HG03558 (cell line): ENCODE measurements at regions not wholly inside any gene's neighbourhood (a gene's known extent, or its start where the extent isn't known, plus 50 kb on each side); places are given as distances from the start of the nearest gene placed in this dataset.

Source experiments
- ATAC-seq: cut with Tn5 transposase; IDR thresholded peaks from one replicate; pipeline ENCODE4 v1.9.1; 2021; ENCODE audit warnings: moderate number of reproducible peaks; ENCODE audit not compliant: unreplicated experiment; ENCODE audit errors: extremely low read depth

- no peak for ATAC-seq
These were observed 311.3 kb downstream of the GADD45G start for GRCh38 chr9:89916001-89916597.

- ATAC-seq: no peak
These were observed 313.0 kb downstream of the GADD45G start for GRCh38 chr9:89917861-89918260.

- no peak for ATAC-seq
These were observed 314.4 kb downstream of the GADD45G start for GRCh38 chr9:89919171-89919681.

- no peak for ATAC-seq
These were observed 315.3 kb downstream of the GADD45G start for GRCh38 chr9:89920131-89920530.

GRCh38 chr9:89920951-89921350, 316.1 kb downstream of the GADD45G start:
- no peak for ATAC-seq

- ATAC-seq: no peak
These were observed 317.3 kb downstream of the GADD45G start for GRCh38 chr9:89922099-89922498.

- ATAC-seq: no peak
These were observed 318.4 kb downstream of the GADD45G start for GRCh38 chr9:89923174-89923573.

GRCh38 chr9:89923961-89924504, 319.2 kb downstream of the GADD45G start:
- no peak for ATAC-seq

GRCh38 chr9:89924611-89925010, 319.8 kb downstream of the GADD45G start:
- ATAC-seq: no peak

- no peak for ATAC-seq
These were observed 321.4 kb downstream of the GADD45G start for GRCh38 chr9:89926167-89926566.

GRCh38 chr9:89926691-89927220, 321.9 kb downstream of the GADD45G start:
- no peak for ATAC-seq

- ATAC-seq: no peak
These were observed 323.3 kb downstream of the GADD45G start for GRCh38 chr9:89928106-89928505.

GRCh38 chr9:89928521-89929275, 323.9 kb downstream of the GADD45G start:
- no peak for ATAC-seq

GRCh38 chr9:89929315-89929672, 324.5 kb downstream of the GADD45G start:
- ATAC-seq: no peak

GRCh38 chr9:89929673-89930480, 325.1 kb downstream of the GADD45G start:
- no peak for ATAC-seq

GRCh38 chr9:89933578-89933977, 328.8 kb downstream of the GADD45G start:
- no peak for ATAC-seq

GRCh38 chr9:89935115-89935514, 330.3 kb downstream of the GADD45G start:
- ATAC-seq: no peak

- no peak for ATAC-seq
These were observed 331.0 kb downstream of the GADD45G start for GRCh38 chr9:89935801-89936200.

- no peak for ATAC-seq
These were observed 332.2 kb downstream of the GADD45G start for GRCh38 chr9:89937051-89937450.

- no peak for ATAC-seq
These were observed 334.4 kb downstream of the GADD45G start for GRCh38 chr9:89939181-89939580.
